Occipital lobe (tissue), 1 donor: ENCODE measurements at regions not wholly inside any gene's neighbourhood (a gene's known extent, or its start where the extent isn't known, plus 50 kb on each side); places are given as distances from the start of the nearest gene placed in this dataset.

Experiments
- DNase-seq: peaks from one replicate; lab custom pipeline; 2025; lab: John Stamatoyannopoulos, UW

GRCh38 chr3:64318668-64319271 is 93.5 kb upstream of the PRICKLE2 start:
- no peak for DNase-seq

DNA sequence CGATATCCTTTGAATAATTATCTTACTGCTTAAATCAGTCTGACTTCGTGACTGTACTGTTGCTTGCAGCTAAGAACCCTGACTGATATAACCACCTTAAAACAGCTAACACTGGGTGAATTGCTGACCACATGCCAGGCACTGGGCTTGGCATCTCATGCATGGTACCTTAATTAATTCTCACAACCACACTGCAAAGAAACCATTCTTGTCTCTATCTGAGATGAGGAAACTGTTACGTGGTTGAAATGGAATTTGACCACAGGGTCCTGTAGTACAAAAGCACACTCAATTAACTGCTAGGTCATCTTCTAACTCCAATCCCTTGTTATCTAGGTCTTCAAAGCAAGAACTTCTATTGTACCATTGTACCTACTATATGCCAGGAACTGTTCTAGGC is 92.7 kb upstream of the PRICKLE2 start:
- no peak for DNase-seq

DNA sequence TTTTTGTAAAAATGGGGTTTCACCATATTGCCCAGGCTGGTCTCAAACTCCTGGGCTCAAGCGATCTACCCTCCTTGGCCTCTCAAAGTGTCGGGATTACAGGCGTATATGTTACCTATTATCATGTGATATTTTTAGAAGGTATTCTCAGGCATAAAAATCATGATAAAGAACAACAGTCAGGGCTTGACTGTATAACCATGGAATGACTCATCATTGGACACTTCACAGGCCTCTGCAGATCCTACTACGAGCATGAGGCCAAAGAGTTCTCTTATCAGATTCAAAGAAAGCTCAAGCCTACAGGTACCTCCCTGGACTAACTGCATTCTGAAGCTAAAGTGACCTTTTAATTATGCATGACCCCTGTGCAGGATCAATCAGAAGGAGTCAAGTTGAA is 91.7 kb upstream of the PRICKLE2 start:
- no peak for DNase-seq

GRCh38 chr3:64311424-64312061 is 86.3 kb upstream of the PRICKLE2 start:
- DNase-seq, result no peak

DNA sequence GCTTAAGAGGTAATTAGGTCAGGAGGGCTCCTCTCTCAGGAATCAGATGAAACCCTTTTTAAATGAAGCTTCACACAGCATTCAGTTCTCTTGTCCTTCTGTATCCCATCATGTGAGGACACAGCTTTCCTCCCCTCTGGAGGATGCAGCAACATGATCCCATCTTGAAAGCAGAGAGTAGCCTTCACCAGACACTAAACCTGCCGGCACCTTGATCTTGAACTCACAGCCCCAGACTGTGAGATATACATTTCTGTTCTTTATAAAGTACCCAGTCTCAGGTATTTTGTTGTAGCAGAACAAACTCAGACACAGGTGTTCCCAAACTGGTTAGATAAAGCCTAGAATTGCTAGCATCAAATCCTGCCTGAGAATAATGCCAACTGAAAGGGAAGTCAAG is 83.7 kb upstream of the PRICKLE2 start:
- DNase-seq, result no peak

GRCh38 chr3:64306745-64307144 is 81.5 kb upstream of the PRICKLE2 start:
- no peak for DNase-seq

DNA sequence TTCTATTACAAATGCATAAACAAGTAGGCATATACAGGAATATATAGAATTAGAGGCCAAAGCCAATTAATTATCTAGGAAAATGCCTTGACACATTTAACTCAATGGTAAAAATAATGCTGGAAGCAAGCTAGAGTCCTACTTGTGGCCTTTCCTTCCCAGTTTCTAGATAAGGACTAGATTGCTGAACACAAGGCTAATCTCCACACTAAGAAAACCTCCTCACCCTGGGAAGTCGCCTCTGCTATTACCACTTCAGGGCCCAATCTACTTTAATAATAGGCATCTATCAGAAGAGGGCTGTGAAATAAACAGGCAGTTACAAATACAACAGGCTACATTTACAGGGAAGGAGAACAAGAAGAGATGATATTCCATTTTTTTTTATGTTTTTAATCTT is 80.5 kb upstream of the PRICKLE2 start:
- no peak for DNase-seq

DNA sequence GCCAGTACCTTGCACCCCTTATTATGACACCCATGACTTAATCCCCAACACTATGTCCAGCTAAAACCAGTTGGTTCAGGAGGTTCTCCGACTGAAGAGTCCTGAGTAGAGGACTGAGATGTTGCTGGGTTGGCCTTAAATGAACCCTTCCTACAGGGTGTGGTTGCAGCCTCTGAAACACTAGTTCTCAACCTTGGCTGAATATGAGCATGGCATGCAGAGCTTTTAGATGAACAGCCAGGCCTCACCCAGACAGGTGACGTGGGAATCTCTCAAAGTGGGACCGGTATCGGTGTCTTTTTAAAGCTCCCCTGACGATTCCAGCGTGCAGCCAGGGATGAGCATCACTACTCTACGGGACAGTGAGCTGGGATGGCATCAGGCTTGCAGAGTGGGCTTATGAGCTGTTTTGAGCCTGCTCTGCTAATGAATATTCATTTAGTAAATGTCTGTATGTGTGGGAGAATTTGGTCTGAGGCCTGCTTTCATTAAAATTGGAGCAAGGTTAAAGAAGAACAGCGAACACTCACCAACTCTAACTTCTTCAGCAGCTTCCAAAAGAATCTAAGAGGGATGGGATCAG is 79.7 kb upstream of the PRICKLE2 start:
- DNase-seq, result no peak

GRCh38 chr3:64303881-64304280 is 78.6 kb upstream of the PRICKLE2 start:
- DNase-seq, result no peak

- no peak for DNase-seq
Observed at GRCh38 chr3:64303401-64303800, 78.1 kb upstream of the PRICKLE2 start.

GRCh38 chr3:64301476-64301875 is 76.2 kb upstream of the PRICKLE2 start:
- DNase-seq, result no peak

- no peak for DNase-seq
Observed at GRCh38 chr3:64300790-64301423, 75.6 kb upstream of the PRICKLE2 start.

DNA sequence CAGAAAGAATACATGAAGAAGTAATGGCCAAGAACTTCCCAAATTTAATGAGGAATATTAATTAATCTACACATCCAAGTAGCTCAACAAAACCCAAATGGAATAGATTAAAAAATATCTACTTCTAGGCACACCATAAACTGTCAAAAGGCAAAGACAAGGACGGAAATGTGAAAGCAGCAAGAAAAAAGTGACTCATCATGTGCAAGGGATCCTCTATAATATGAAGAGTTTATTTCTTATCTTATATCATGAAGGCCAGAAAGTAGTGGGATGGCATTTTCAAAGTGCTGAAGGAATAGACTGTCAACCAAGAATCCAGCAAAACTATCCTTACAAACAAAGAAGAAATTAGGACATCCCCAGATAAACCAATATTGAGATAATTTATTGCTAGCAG is 73.9 kb upstream of the PRICKLE2 start:
- no peak for DNase-seq

GRCh38 chr3:64297563-64297962 is 72.3 kb upstream of the PRICKLE2 start:
- DNase-seq, result no peak

DNA sequence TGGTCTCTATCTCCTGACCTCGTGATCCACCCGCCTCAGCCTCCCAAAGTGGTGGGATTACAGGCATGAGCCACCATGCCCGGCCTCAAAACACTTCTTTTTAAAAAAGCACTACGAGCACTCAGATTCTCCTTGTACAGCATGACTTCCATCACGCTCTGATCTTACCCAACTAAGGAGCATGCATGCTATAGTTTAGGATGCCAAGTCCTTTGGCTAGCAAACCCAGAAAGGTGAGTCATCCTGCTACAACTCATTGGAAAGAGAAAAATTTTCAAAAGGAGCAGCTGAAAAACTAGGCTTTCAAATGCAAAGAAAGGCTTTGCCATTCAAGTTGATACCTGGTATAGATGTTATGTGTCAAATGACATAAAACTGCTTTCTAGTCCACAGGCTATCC is 70.3 kb upstream of the PRICKLE2 start:
- DNase-seq, result peak; percentile 13

DNA sequence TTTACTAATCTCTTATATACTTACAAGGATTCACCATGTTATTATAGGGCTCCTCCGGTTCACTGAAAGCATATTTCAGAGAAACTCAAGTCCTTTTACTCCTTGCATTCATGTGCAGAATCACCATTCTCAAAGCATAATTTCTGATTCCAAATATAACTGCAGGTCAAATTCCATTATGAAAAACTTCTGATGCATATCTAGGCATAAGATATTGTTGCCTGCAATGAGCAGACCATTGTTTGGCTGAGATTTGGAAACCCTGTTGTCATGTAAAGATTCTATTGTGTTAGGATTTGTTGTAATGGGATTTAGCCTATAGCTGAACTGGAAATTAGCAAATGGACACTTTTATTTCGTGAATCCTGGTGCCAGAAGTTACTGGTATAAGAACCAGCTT is 69.5 kb upstream of the PRICKLE2 start:
- no peak for DNase-seq

DNA sequence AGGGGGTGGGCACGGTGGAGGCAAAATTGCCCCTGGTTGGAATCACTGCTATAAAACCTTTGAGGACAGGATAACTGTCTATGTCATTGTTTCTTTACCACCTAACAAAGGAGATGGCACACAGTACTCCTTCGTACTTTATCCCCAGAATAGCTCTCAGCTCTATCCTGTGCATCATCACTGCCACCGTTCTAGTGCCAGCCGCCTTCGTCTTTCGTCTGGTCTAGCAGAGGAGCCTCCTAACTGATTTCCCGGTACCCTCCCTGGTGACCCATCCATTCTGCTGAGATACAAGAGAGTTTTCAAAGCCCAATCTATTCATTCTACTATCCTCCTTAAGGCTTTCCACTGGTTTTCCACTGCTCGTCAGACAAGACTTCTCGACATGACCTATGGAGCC is 67.9 kb upstream of the PRICKLE2 start:
- peak; percentile 31 for DNase-seq

- DNase-seq, result no peak
Observed at GRCh38 chr3:64291956-64292355, 66.7 kb upstream of the PRICKLE2 start.

- DNase-seq, result no peak
Observed at GRCh38 chr3:64291345-64291744, 66.1 kb upstream of the PRICKLE2 start.

- no peak for DNase-seq
Observed at GRCh38 chr3:64290864-64291263, 65.6 kb upstream of the PRICKLE2 start.

DNA sequence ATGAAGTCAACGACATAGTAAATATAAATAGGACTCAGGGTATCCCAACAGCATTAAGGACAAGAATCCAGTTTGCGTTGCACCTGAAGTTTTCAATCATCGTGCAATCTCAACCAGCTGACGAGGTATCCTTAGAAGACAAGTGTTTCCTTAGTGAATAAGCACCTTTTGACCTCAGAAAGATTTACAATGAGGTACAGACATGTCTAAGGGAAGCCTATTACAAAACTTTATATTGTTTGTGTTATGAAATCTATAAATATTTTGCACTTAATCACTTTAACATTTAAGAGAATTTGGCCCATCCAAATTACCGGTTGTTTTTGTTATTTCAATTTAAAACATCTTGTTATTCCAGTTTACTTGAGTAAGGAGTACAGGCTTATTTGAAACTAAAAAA is 64.9 kb upstream of the PRICKLE2 start:
- DNase-seq, result no peak

GRCh38 chr3:64289622-64290021 is 64.4 kb upstream of the PRICKLE2 start:
- no peak for DNase-seq

DNA sequence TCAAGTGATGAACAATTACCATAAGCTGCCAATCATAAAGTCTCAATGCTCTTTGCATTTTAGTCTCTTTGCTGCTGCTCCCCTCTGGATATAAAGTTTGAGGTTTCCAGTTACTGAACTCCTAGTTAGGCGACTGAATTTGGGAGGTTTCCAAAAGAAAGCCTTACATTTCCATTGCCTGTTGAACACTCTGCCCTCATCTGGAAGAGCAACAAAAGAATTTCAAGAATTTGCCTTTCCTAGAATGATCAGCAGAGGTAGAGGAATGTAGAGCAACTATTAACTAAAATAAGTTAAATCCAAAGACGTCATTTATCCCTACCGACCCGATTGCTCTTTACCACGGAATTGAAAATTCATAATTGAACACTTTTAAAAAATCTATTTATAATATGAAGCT is 53.4 kb upstream of the PRICKLE2 start:
- no peak for DNase-seq
